IPS-15b (cell line): ENCODE measurements at regions not wholly inside any gene's neighbourhood (a gene's known extent, or its start where the extent isn't known, plus 50 kb on each side); places are given as distances from the start of the nearest gene placed in this dataset.

Experiments
- H3K27me3 ChIP-seq: one replicate; pipeline ENCODE4 v1.6.1; 2013; ENCODE audit warnings: low read length; ENCODE audit not compliant: control insufficient read depth, insufficient read depth
- H3K36me3 ChIP-seq: one replicate; pipeline ENCODE4 v1.6.1; 2013; ENCODE audit warnings: low read length; ENCODE audit not compliant: control insufficient read depth, insufficient read depth
- H3K4me1 ChIP-seq: one replicate; pipeline ENCODE4 v1.6.1; 2013; ENCODE audit warnings: mild to moderate bottlenecking, low read length; ENCODE audit not compliant: control insufficient read depth, insufficient read depth
- H3K4me3 ChIP-seq: one replicate; pipeline ENCODE4 v1.5.1; 2013; ENCODE audit warnings: low read depth, low read length
- H3K9ac ChIP-seq: one replicate; pipeline ENCODE4 v1.6.1; 2013; ENCODE audit warnings: low read depth, mild to moderate bottlenecking, low read length
- H3K9me3 ChIP-seq: one replicate; pipeline ENCODE4 v1.6.1; 2013; ENCODE audit warnings: mild to moderate bottlenecking, low read length; ENCODE audit not compliant: control insufficient read depth, insufficient read depth

GRCh38 chr10:60560451-60560850 is 170.8 kb upstream of the ANK3 start:
- Histone ChIP-seq H3K9me3 (peaks cover 3% of the 10 kb centered on the region), H3K4me3 (no peak overlapping the region), H3K4me1 (no peaks in the 10 kb centered on the region), H3K9ac (no peak overlapping the region), H3K27me3 (no peaks in the 10 kb centered on the region), H3K36me3 (no peaks in the 10 kb centered on the region)

- Histone ChIP-seq H3K27me3 (no peaks in the 10 kb centered on the region), H3K36me3 (no peaks in the 10 kb centered on the region), H3K9me3 (no peaks in the 10 kb centered on the region), H3K4me1 (no peaks in the 10 kb centered on the region), H3K9ac (no peak overlapping the region), H3K4me3 (no peak overlapping the region)
Observed at GRCh38 chr10:60555700-60556099, 166.0 kb upstream of the ANK3 start.

GRCh38 chr10:60549686-60550085 is 160.0 kb upstream of the ANK3 start:
- H3K36me3 ChIP-seq, result no peaks in the 10 kb centered on the region
- no peaks in the 10 kb centered on the region for H3K4me1 ChIP-seq
- H3K4me3 ChIP-seq, result no peak overlapping the region
- H3K9ac ChIP-seq, result no peak overlapping the region
- no peaks in the 10 kb centered on the region for H3K9me3 ChIP-seq
- no peaks in the 10 kb centered on the region for H3K27me3 ChIP-seq

GRCh38 chr10:60542657-60543056 is 153.0 kb upstream of the ANK3 start:
- Histone ChIP-seq H3K4me1 (no peaks in the 10 kb centered on the region), H3K36me3 (no peaks in the 10 kb centered on the region), H3K4me3 (no peak overlapping the region), H3K27me3 (no peaks in the 10 kb centered on the region), H3K9me3 (no peaks in the 10 kb centered on the region), H3K9ac (no peak overlapping the region)

- Histone ChIP-seq H3K4me3 (no peak overlapping the region), H3K27me3 (no peaks in the 10 kb centered on the region), H3K4me1 (no peaks in the 10 kb centered on the region), H3K36me3 (no peaks in the 10 kb centered on the region), H3K9ac (no peak overlapping the region), H3K9me3 (no peaks in the 10 kb centered on the region)
Observed at GRCh38 chr10:60541451-60541850, 151.8 kb upstream of the ANK3 start.

GRCh38 chr10:60537697-60538096 is 148.0 kb upstream of the ANK3 start:
- Histone ChIP-seq H3K4me1 (peaks cover 8% of the 10 kb centered on the region), H3K9ac (no peak overlapping the region), H3K36me3 (no peaks in the 10 kb centered on the region), H3K9me3 (no peaks in the 10 kb centered on the region), H3K27me3 (no peaks in the 10 kb centered on the region), H3K4me3 (no peak overlapping the region)

- Histone ChIP-seq H3K27me3 (no peaks in the 10 kb centered on the region), H3K4me3 (no peak overlapping the region), H3K4me1 (peaks cover 8% of the 10 kb centered on the region), H3K9me3 (no peaks in the 10 kb centered on the region), H3K9ac (no peak overlapping the region), H3K36me3 (no peaks in the 10 kb centered on the region)
Observed at GRCh38 chr10:60536529-60537114, 146.9 kb upstream of the ANK3 start.

- peaks cover 8% of the 10 kb centered on the region for H3K4me1 ChIP-seq
- H3K9me3 ChIP-seq, result no peaks in the 10 kb centered on the region
- no peak overlapping the region for H3K4me3 ChIP-seq
- H3K36me3 ChIP-seq, result no peaks in the 10 kb centered on the region
- no peak overlapping the region for H3K9ac ChIP-seq
- H3K27me3 ChIP-seq, result no peaks in the 10 kb centered on the region
Observed at GRCh38 chr10:60535427-60535826, 145.8 kb upstream of the ANK3 start.

GRCh38 chr10:60534761-60535389 is 145.2 kb upstream of the ANK3 start:
- no peaks in the 10 kb centered on the region for H3K36me3 ChIP-seq
- peaks cover 8% of the 10 kb centered on the region for H3K4me1 ChIP-seq
- no peak overlapping the region for H3K9ac ChIP-seq
- H3K9me3 ChIP-seq, result no peaks in the 10 kb centered on the region
- no peaks in the 10 kb centered on the region for H3K27me3 ChIP-seq
- no peak overlapping the region for H3K4me3 ChIP-seq

GRCh38 chr10:60532696-60533468 is 143.2 kb upstream of the ANK3 start:
- Histone ChIP-seq H3K9ac (no peak overlapping the region), H3K4me1 (peaks cover 8% of the 10 kb centered on the region), H3K27me3 (no peaks in the 10 kb centered on the region), H3K4me3 (no peak overlapping the region), H3K9me3 (no peaks in the 10 kb centered on the region), H3K36me3 (no peaks in the 10 kb centered on the region)

- Histone ChIP-seq H3K9me3 (no peaks in the 10 kb centered on the region), H3K27me3 (no peaks in the 10 kb centered on the region), H3K4me1 (peaks cover 8% of the 10 kb centered on the region), H3K4me3 (no peak overlapping the region), H3K36me3 (no peaks in the 10 kb centered on the region), H3K9ac (no peak overlapping the region)
Observed at GRCh38 chr10:60531006-60531405, 141.3 kb upstream of the ANK3 start.

- H3K4me3 ChIP-seq, result no peak overlapping the region
- H3K27me3 ChIP-seq, result no peaks in the 10 kb centered on the region
- H3K9me3 ChIP-seq, result no peaks in the 10 kb centered on the region
- H3K9ac ChIP-seq, result no peak overlapping the region
- H3K36me3 ChIP-seq, result no peaks in the 10 kb centered on the region
- no peaks in the 10 kb centered on the region for H3K4me1 ChIP-seq
Observed at GRCh38 chr10:60527676-60528075, 138.0 kb upstream of the ANK3 start.
